22Rv1 (cell line): ENCODE measurements at regions not wholly inside any gene's neighbourhood (a gene's known extent, or its start where the extent isn't known, plus 50 kb on each side); places are given as distances from the start of the nearest gene placed in this dataset.
"Not testable (repeated sequence)": the region's sequence is repeated elsewhere in the genome, so short reads cannot be mapped to it uniquely, and the experiment has no call there.

Experiments
- ZFX ChIP-seq: fragments of 450-650 bp; IDR thresholded peaks from 2 replicates; pipeline ENCODE4 v1.6.1; 2017; ENCODE audit warnings: antibody characterized with exemption, borderline replicate concordance
- TF ChIP-seq, protein P1 (sequence below): fragments of 450-650 bp; IDR thresholded peaks from 2 replicates; pipeline ENCODE4 v1.5.1; 2017; ENCODE audit warnings: mild to moderate bottlenecking

DNA sequence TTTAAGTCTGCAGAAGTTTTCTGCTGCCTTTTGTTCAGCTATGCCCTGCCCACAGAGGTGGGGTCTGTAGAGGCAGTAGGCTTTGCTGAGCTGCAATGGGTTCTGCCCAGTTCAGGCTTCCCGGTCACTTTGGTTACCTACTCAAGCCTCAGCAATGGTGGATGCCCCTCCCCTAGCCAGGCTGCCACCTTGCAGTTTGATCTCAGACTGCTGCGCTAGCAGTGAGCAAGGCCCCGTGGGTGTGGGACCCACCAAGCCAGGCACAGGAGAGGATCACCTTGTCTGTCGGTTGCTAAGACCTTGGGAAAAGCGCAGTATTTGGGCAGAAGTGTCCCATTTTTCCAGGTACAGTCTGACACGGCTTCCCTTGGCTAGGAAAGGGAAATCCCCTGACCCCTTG is 74.5 kb upstream of the WARS2 start:
- TF ChIP-seq, protein P1, sequence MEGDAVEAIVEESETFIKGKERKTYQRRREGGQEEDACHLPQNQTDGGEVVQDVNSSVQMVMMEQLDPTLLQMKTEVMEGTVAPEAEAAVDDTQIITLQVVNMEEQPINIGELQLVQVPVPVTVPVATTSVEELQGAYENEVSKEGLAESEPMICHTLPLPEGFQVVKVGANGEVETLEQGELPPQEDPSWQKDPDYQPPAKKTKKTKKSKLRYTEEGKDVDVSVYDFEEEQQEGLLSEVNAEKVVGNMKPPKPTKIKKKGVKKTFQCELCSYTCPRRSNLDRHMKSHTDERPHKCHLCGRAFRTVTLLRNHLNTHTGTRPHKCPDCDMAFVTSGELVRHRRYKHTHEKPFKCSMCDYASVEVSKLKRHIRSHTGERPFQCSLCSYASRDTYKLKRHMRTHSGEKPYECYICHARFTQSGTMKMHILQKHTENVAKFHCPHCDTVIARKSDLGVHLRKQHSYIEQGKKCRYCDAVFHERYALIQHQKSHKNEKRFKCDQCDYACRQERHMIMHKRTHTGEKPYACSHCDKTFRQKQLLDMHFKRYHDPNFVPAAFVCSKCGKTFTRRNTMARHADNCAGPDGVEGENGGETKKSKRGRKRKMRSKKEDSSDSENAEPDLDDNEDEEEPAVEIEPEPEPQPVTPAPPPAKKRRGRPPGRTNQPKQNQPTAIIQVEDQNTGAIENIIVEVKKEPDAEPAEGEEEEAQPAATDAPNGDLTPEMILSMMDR, result not testable (repeated sequence)
- TF ChIP-seq ZFX, result not testable (repeated sequence)
